ENCODE measurements at regions not wholly inside any gene's neighbourhood (a gene's known extent, or its start where the extent isn't known, plus 50 kb on each side); places are given as distances from the start of the nearest gene placed in this dataset.

DNA sequence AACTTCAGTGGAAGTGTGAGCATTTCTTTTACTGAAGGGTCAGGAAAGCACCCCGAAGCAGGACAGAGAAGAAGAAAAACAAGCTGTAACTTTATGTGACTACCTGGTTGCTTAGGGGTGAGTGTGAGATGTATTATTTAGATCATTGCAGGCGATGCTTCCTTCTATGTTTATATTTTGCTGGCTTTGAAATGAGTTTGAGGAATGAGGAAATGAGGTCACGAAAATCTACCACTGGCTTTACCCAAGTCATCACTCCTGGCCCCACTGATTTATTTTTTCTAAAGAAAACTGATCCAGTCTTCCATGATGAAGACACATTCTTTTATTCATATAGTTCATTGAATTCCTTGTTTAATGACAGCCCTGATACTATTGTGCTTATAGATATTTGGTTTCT, 716.6 kb upstream of the FZD8 start (continued):
- TF ChIP-seq, protein P1, sequence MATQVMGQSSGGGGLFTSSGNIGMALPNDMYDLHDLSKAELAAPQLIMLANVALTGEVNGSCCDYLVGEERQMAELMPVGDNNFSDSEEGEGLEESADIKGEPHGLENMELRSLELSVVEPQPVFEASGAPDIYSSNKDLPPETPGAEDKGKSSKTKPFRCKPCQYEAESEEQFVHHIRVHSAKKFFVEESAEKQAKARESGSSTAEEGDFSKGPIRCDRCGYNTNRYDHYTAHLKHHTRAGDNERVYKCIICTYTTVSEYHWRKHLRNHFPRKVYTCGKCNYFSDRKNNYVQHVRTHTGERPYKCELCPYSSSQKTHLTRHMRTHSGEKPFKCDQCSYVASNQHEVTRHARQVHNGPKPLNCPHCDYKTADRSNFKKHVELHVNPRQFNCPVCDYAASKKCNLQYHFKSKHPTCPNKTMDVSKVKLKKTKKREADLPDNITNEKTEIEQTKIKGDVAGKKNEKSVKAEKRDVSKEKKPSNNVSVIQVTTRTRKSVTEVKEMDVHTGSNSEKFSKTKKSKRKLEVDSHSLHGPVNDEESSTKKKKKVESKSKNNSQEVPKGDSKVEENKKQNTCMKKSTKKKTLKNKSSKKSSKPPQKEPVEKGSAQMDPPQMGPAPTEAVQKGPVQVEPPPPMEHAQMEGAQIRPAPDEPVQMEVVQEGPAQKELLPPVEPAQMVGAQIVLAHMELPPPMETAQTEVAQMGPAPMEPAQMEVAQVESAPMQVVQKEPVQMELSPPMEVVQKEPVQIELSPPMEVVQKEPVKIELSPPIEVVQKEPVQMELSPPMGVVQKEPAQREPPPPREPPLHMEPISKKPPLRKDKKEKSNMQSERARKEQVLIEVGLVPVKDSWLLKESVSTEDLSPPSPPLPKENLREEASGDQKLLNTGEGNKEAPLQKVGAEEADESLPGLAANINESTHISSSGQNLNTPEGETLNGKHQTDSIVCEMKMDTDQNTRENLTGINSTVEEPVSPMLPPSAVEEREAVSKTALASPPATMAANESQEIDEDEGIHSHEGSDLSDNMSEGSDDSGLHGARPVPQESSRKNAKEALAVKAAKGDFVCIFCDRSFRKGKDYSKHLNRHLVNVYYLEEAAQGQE (IDR thresholded peaks at IDR 0.05; ENCODE audit: low read depth) = no peak

DNA sequence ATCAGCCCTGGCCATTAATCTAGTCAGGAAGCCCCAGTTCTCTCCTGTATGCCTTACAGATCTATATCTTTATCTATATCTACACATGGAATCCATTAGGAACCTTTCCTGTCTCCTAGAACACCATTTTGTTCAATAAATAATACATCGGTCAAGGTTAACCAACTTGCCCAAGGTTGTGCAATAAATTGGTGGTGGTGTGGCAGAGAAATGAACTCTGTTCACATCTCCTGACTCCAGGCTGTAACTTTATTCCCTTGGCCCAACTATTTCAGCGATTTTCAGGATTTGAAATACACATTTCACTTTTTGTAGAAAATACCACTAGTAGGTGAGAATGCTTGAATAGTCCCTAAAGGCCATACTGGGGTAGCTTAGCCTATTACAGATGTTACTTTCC, 712.5 kb upstream of the FZD8 start:
- no peaks in the 10 kb centered on the region for H3K4me1 ChIP-seq (ENCODE audit: control insufficient read depth in 1 of 2, insufficient read depth in 2 of 2, low read length in 2 of 2)
- no peaks in the 10 kb centered on the region for H3K9me2 ChIP-seq (ENCODE audit: insufficient read depth)
- TF ChIP-seq SP1 (IDR thresholded peaks at IDR 0.05; ENCODE audit: low read depth) = no peak
- H3K9ac ChIP-seq (ENCODE audit: low read length) = no peak overlapping the region
- no peak overlapping the region for H3K27ac ChIP-seq (ENCODE audit: low read depth, low read length)
- no peak overlapping the region for H2AFZ ChIP-seq (ENCODE audit: low read depth, low read length, poor library complexity, severe bottlenecking)
- no peak for ATAC-seq
- no peaks in the 10 kb centered on the region for H3K36me3 ChIP-seq (ENCODE audit: control insufficient read depth in 1 of 2, insufficient read depth in 2 of 2, low read length in 2 of 2)
- RAD21 ChIA-PET (ENCODE audit: low non-redundant PET in 1 of 2, low total read pairs in 2 of 2, uncharacterized antibody in 2 of 2, unreplicated experiment in 2 of 2) = no interaction called here
- POLR2A ChIA-PET = no interaction called here
- peaks cover 2 to 16% of the 10 kb centered on the region in 2 experiments; a peak in 2 of 4 replicates for H3K9me3 ChIP-seq (ENCODE audit: control insufficient read depth in 1 of 2, insufficient read depth in 1 of 2, low read depth in 1 of 2, low read length in 2 of 2)
- H3K4me2 ChIP-seq (ENCODE audit: low read length) = no peak overlapping the region
- CTCF ChIA-PET = no interaction called here
- no TSS peak for BruUV-seq (replicated peaks)
- H3K79me2 ChIP-seq (ENCODE audit: insufficient read depth, low read length) = no peaks in the 10 kb centered on the region
- intact Hi-C loops (cut with micrococcal nuclease) = no loop called here
- H3K4me3 ChIP-seq (replicated peaks in 1 of 2; ENCODE audit: low read depth in 1 of 2, low read length in 2 of 2) = no peak overlapping the region
- no peaks in the 10 kb centered on the region for H4K20me1 ChIP-seq (ENCODE audit: insufficient read depth)
- no peak for DNase-seq (ENCODE audit: low read depth, low spot score)
- H3K27me3 ChIP-seq (ENCODE audit: insufficient read depth, low read length) = no peaks in the 10 kb centered on the region

DNA sequence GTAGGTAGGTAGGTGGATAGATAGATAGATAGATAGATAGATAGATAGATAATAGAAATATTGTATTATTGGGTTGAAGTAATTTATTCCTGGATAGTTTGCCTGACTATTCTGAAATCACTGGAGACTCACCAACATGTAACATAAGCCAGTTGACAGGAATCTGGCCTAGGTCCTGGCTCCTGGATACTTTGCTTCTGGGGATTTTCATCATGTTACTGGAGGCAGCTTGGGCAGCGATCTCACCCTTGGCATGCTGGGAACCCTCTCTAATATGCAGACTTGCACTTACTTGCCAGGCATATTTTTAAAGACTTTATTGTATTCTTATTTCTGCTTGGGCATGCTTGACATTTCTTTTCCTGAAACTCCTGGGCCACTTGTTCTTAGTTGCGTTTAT, 709.1 kb upstream of the FZD8 start:
- intact Hi-C loops (cut with micrococcal nuclease) = no loop called here
- DNase-seq (ENCODE audit: low read depth, low spot score) = no peak
- ChIA-PET CTCF (no interaction called here), RAD21 (ENCODE audit: low non-redundant PET in 1 of 2, low total read pairs in 2 of 2, uncharacterized antibody in 2 of 2, unreplicated experiment in 2 of 2) (no interaction called here), POLR2A (no interaction called here)
- Histone ChIP-seq H3K4me2 (ENCODE audit: low read length) (no peak overlapping the region), H3K79me2 (ENCODE audit: insufficient read depth, low read length) (no peaks in the 10 kb centered on the region), H2AFZ (ENCODE audit: low read depth, low read length, poor library complexity, severe bottlenecking) (no peak overlapping the region), H3K36me3 (ENCODE audit: control insufficient read depth in 1 of 2, insufficient read depth in 2 of 2, low read length in 2 of 2) (no peaks in the 10 kb centered on the region), H3K9me3 (ENCODE audit: control insufficient read depth in 1 of 2, insufficient read depth in 1 of 2, low read depth in 1 of 2, low read length in 2 of 2) (peaks cover 0 to 7% of the 10 kb centered on the region in 2 experiments; a peak in 3 of 4 replicates), H4K20me1 (ENCODE audit: insufficient read depth) (no peaks in the 10 kb centered on the region), H3K9me2 (ENCODE audit: insufficient read depth) (no peaks in the 10 kb centered on the region), H3K4me1 (ENCODE audit: control insufficient read depth in 1 of 2, insufficient read depth in 2 of 2, low read length in 2 of 2) (no peaks in the 10 kb centered on the region), H3K4me3 (replicated peaks in 1 of 2; ENCODE audit: low read depth in 1 of 2, low read length in 2 of 2) (no peak overlapping the region), H3K9ac (ENCODE audit: low read length) (no peak overlapping the region), H3K27me3 (ENCODE audit: insufficient read depth, low read length) (no peaks in the 10 kb centered on the region), H3K27ac (ENCODE audit: low read depth, low read length) (no peak overlapping the region)
- no peak for ATAC-seq
- no TSS peak for BruUV-seq (replicated peaks)
- TF ChIP-seq ELF1 (IDR thresholded peaks at IDR 0.05; ENCODE audit: borderline replicate concordance, low read depth) (no peak), TCF7L2 (IDR thresholded peaks at IDR 0.05; ENCODE audit: borderline replicate concordance, extremely low read depth, insufficient read depth, insufficient read length) (no peak), POLR2A (IDR thresholded peaks at IDR 0.05; ENCODE audit: borderline replicate concordance, extremely low read depth, insufficient read depth, insufficient read length) (no peak), SIN3A (IDR thresholded peaks at IDR 0.05; ENCODE audit: low read depth) (no peak), JUND (IDR thresholded peaks at IDR 0.05) (no peak), EZH2 (IDR thresholded peaks at IDR 0.05) (no peak)
- TF ChIP-seq, protein P2, sequence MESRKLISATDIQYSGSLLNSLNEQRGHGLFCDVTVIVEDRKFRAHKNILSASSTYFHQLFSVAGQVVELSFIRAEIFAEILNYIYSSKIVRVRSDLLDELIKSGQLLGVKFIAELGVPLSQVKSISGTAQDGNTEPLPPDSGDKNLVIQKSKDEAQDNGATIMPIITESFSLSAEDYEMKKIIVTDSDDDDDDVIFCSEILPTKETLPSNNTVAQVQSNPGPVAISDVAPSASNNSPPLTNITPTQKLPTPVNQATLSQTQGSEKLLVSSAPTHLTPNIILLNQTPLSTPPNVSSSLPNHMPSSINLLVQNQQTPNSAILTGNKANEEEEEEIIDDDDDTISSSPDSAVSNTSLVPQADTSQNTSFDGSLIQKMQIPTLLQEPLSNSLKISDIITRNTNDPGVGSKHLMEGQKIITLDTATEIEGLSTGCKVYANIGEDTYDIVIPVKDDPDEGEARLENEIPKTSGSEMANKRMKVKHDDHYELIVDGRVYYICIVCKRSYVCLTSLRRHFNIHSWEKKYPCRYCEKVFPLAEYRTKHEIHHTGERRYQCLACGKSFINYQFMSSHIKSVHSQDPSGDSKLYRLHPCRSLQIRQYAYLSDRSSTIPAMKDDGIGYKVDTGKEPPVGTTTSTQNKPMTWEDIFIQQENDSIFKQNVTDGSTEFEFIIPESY (IDR thresholded peaks at IDR 0.05; ENCODE audit: extremely low read depth, insufficient replicate concordance, low read length) = no peak
- TF ChIP-seq, protein P1 (IDR thresholded peaks at IDR 0.05; ENCODE audit: low read depth) = no peak
